ENCODE measurements at regions not wholly inside any gene's neighbourhood (a gene's known extent, or its start where the extent isn't known, plus 50 kb on each side); places are given as distances from the start of the nearest gene placed in this dataset.

GRCh38 chr16:66043326-66043725 is 323.2 kb upstream of the CDH5 start:
- no TSS peak for BruUV-seq (replicated peaks)
- Histone ChIP-seq H3K4me1 (ENCODE audit: insufficient read depth, low read length) (no peaks in the 10 kb centered on the region), H4K20me1 (ENCODE audit: insufficient read depth, low read length) (no peaks in the 10 kb centered on the region), H2AFZ (ENCODE audit: low read length) (no peak overlapping the region), H3K9ac (ENCODE audit: insufficient read depth, low read depth, low read length) (no peak overlapping the region), H3K9me3 (ENCODE audit: low read length) (no peaks in the 10 kb centered on the region), H3K27me3 (ENCODE audit: control insufficient read depth in 1 of 2, insufficient read depth in 2 of 2, low read length in 2 of 2) (no peaks in the 10 kb centered on the region), H3K79me2 (ENCODE audit: insufficient read depth, low read length) (no peaks in the 10 kb centered on the region), H3K27ac (ENCODE audit: extremely low read length, insufficient read depth, low read length) (no peak overlapping the region), H3K4me2 (ENCODE audit: low read depth, low read length) (no peak overlapping the region), H3K4me3 (replicated peaks in 1 of 3; ENCODE audit: insufficient read depth in 1 of 3, low read depth in 2 of 3, low read length in 3 of 3) (no peak overlapping the region), H3K36me3 (replicated peaks in 1 of 2; ENCODE audit: control insufficient read depth in 1 of 2, insufficient read depth in 2 of 2, low read length in 2 of 2) (no peaks in the 10 kb centered on the region)
- ChIA-PET POLR2A (no interaction called here), CTCF (ENCODE audit: low intra/inter-chr PET ratio, low total read pairs) (no interaction called here)
- ATAC-seq: no peak
- in situ Hi-C loops (cut with HindIII; ENCODE audit: extremely low pct_ligation_motif_present, low pct_unique_long_range_greater_than_20kb): no loop called here
- no peak for DNase-seq (ENCODE audit: low spot score)
- TF ChIP-seq ZNF891 (CRISPR knock-in tag; IDR thresholded peaks at IDR 0.05): no peak
- no peak for TF ChIP-seq ZNF530 (CRISPR knock-in tag; IDR thresholded peaks at IDR 0.05; ENCODE audit: low read depth)
- no peak for TF ChIP-seq SMARCE1 (IDR thresholded peaks at IDR 0.05; ENCODE audit: borderline replicate concordance)
- no peak for TF ChIP-seq KLF9 (CRISPR knock-in tag; IDR thresholded peaks at IDR 0.05; ENCODE audit: low read depth)
- no peak for TF ChIP-seq HOXA7 (CRISPR knock-in tag; IDR thresholded peaks at IDR 0.05)
- TF ChIP-seq REXO4 (CRISPR knock-in tag; IDR thresholded peaks at IDR 0.05; ENCODE audit: borderline replicate concordance): no peak
- no peak for TF ChIP-seq ZNF839 (CRISPR knock-in tag; IDR thresholded peaks at IDR 0.05; ENCODE audit: borderline replicate concordance)
- no peak for TF ChIP-seq POLR2G (IDR thresholded peaks at IDR 0.05; ENCODE audit: low read depth, low read length)
- TF ChIP-seq ZNF619 (CRISPR knock-in tag; IDR thresholded peaks at IDR 0.05): no peak
- no peak for TF ChIP-seq HNRNPUL1 (IDR thresholded peaks at IDR 0.05; ENCODE audit: low read depth, low read length)
- no peak for TF ChIP-seq ISX (CRISPR knock-in tag; conservative IDR thresholded peaks at IDR 0.05)
- no peak for TF ChIP-seq ZNF562 (CRISPR knock-in tag; IDR thresholded peaks at IDR 0.05; ENCODE audit: borderline replicate concordance)
- TF ChIP-seq ZNF879 (CRISPR knock-in tag; IDR thresholded peaks at IDR 0.05): no peak
- TF ChIP-seq SMAD1 (CRISPR knock-in tag; IDR thresholded peaks at IDR 0.05; ENCODE audit: borderline replicate concordance, low read depth): no peak
- no peak for TF ChIP-seq ZBTB8A (CRISPR knock-in tag; IDR thresholded peaks at IDR 0.05; ENCODE audit: borderline replicate concordance, low read depth)
- no peak for TF ChIP-seq PBX2 (CRISPR knock-in tag; IDR thresholded peaks at IDR 0.05)
- no peak for FAIRE-seq
- intact Hi-C loops (cut with micrococcal nuclease; ENCODE audit: unreplicated experiment): no loop called here
